ENCODE measurements at regions not wholly inside any gene's neighbourhood (a gene's known extent, or its start where the extent isn't known, plus 50 kb on each side); places are given as distances from the start of the nearest gene placed in this dataset.

- H3K9me3 ChIP-seq (ENCODE audit: severe bottlenecking) = no peaks in the 10 kb centered on the region
- DNase-seq = no peak
- peaks cover 15% of the 10 kb centered on the region for H3K27me3 ChIP-seq (ENCODE audit: insufficient read depth, low read depth, severe bottlenecking)
- TF ChIP-seq, protein P1, sequence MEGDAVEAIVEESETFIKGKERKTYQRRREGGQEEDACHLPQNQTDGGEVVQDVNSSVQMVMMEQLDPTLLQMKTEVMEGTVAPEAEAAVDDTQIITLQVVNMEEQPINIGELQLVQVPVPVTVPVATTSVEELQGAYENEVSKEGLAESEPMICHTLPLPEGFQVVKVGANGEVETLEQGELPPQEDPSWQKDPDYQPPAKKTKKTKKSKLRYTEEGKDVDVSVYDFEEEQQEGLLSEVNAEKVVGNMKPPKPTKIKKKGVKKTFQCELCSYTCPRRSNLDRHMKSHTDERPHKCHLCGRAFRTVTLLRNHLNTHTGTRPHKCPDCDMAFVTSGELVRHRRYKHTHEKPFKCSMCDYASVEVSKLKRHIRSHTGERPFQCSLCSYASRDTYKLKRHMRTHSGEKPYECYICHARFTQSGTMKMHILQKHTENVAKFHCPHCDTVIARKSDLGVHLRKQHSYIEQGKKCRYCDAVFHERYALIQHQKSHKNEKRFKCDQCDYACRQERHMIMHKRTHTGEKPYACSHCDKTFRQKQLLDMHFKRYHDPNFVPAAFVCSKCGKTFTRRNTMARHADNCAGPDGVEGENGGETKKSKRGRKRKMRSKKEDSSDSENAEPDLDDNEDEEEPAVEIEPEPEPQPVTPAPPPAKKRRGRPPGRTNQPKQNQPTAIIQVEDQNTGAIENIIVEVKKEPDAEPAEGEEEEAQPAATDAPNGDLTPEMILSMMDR (IDR thresholded peaks at IDR 0.05; ENCODE audit: low read depth, low read length) = no peak
- H3K4me3 ChIP-seq (ENCODE audit: low read depth, low read length) = no peak overlapping the region
- no peaks in the 10 kb centered on the region for H3K36me3 ChIP-seq
- H3K27ac ChIP-seq = no peak overlapping the region
Measured at GRCh38 chr16:62370445-62370844, 334.2 kb upstream of the CDH8 start.

- Histone ChIP-seq H3K27ac (no peak overlapping the region), H3K36me3 (no peaks in the 10 kb centered on the region), H3K4me3 (ENCODE audit: low read depth, low read length) (no peak overlapping the region), H3K9me3 (ENCODE audit: severe bottlenecking) (no peaks in the 10 kb centered on the region), H3K27me3 (ENCODE audit: insufficient read depth, low read depth, severe bottlenecking) (peaks cover 17% of the 10 kb centered on the region)
- DNase-seq = no peak
- TF ChIP-seq, protein P1 (IDR thresholded peaks at IDR 0.05; ENCODE audit: low read depth, low read length) = no peak
Measured at GRCh38 chr16:62363501-62363900, 327.3 kb upstream of the CDH8 start.

GRCh38 chr16:62353355-62353754, 317.1 kb upstream of the CDH8 start:
- TF ChIP-seq, protein P1 (IDR thresholded peaks at IDR 0.05; ENCODE audit: low read depth, low read length) = no peak
- Histone ChIP-seq H3K36me3 (no peaks in the 10 kb centered on the region), H3K9me3 (ENCODE audit: severe bottlenecking) (no peaks in the 10 kb centered on the region), H3K27me3 (ENCODE audit: insufficient read depth, low read depth, severe bottlenecking) (no peaks in the 10 kb centered on the region), H3K27ac (no peak overlapping the region), H3K4me3 (ENCODE audit: low read depth, low read length) (no peak overlapping the region)
- DNase-seq = no peak

- no peak overlapping the region for H3K4me3 ChIP-seq (ENCODE audit: low read depth, low read length)
- peaks cover 29% of the 10 kb centered on the region for H3K27me3 ChIP-seq (ENCODE audit: insufficient read depth, low read depth, severe bottlenecking)
- TF ChIP-seq, protein P1 (IDR thresholded peaks at IDR 0.05; ENCODE audit: low read depth, low read length) = no peak
- no peak overlapping the region for H3K27ac ChIP-seq
- H3K36me3 ChIP-seq = no peaks in the 10 kb centered on the region
- no peaks in the 10 kb centered on the region for H3K9me3 ChIP-seq (ENCODE audit: severe bottlenecking)
- DNase-seq = no peak
Measured at GRCh38 chr16:62342216-62342615, 306.0 kb upstream of the CDH8 start.

DNA sequence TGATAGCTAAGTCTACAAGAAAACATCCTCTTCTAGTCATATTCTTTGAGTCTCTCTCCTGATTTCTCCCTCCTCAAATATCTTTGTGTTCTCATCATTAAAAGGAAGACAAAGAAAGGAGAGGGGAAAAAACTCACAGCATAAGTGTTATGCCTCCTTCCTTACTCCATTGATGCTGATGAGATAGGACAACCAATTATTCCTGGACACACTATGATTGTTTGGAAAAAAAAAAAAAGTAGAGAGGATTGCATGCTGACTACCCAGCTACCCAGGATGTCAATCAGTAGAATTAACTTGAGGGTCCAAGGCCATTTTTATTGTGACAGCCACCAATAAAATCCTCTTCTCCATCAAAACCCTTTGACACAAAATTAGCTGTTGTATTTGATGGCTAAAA, 299.1 kb upstream of the CDH8 start:
- H3K27ac ChIP-seq = no peak overlapping the region
- DNase-seq = no peak
- no peaks in the 10 kb centered on the region for H3K9me3 ChIP-seq (ENCODE audit: severe bottlenecking)
- H3K27me3 ChIP-seq (ENCODE audit: insufficient read depth, low read depth, severe bottlenecking) = peaks cover 5% of the 10 kb centered on the region
- TF ChIP-seq, protein P1 (IDR thresholded peaks at IDR 0.05; ENCODE audit: low read depth, low read length) = no peak
- H3K36me3 ChIP-seq = no peaks in the 10 kb centered on the region
- no peak overlapping the region for H3K4me3 ChIP-seq (ENCODE audit: low read depth, low read length)

DNA sequence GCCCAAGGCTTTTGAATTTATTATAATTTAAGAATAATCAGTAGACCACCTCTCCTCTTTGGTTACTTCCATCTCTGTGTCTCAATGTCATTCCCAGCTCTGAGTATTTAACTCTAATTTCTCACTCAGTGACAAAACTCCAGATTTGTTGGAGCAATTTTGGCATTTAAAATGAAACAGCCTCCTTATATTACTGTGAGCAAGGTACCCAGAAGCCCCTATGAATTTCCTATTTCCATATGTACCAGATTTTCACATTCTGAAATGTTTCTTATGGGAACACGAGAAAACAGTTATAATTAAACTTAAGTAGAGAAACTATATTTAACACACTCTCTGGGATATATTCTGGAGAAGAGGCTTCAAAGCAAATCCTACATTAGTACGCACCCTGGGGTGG, 285.4 kb upstream of the CDH8 start:
- Histone ChIP-seq H3K4me3 (ENCODE audit: low read depth, low read length) (no peak overlapping the region), H3K9me3 (ENCODE audit: severe bottlenecking) (no peaks in the 10 kb centered on the region), H3K27ac (no peak overlapping the region), H3K27me3 (ENCODE audit: insufficient read depth, low read depth, severe bottlenecking) (no peaks in the 10 kb centered on the region), H3K36me3 (no peaks in the 10 kb centered on the region)
- TF ChIP-seq, protein P1 (IDR thresholded peaks at IDR 0.05; ENCODE audit: low read depth, low read length) = no peak
- no peak for DNase-seq
